Activated naive CD4-positive, alpha-beta T cell treated with anti-CD3 and anti-CD28 coated beads, Interleukin-2, amount 50 U/mL, for 72 hours (primary cell): ENCODE measurements at regions not wholly inside any gene's neighbourhood (a gene's known extent, or its start where the extent isn't known, plus 50 kb on each side); places are given as distances from the start of the nearest gene placed in this dataset.
"Not testable (repeated sequence)": the region's sequence is repeated elsewhere in the genome, so short reads cannot be mapped to it uniquely, and the experiment has no call there.

Source experiments
- ATAC-seq, 2 donors: fragments of 150-1000 bp; cut with Tn5 transposase; 2 replicates each; pipeline ENCODE4 v1.10.0; 2021; ENCODE audit warnings: mild to moderate bottlenecking in 2 of 2, moderate library complexity in 2 of 2
- DNase-seq, 2 donors: peaks; one replicate each; pipeline ENCODE4 v3.0.0; 2021 to 2022; ENCODE audit warnings: low spot score in 2 of 2
- H3K27ac Mint-ChIP-seq, 2 donors: one replicate each; pipeline ENCODE4 v1.8.0; 2022; ENCODE audit warnings: mild to moderate bottlenecking in 2 of 2, mixed read lengths in 2 of 2
- H3K36me3 Mint-ChIP-seq, 2 donors: one replicate each; pipeline ENCODE4 v1.8.0; 2022; ENCODE audit warnings: mixed read lengths in 2 of 2
- H3K9me3 Mint-ChIP-seq, 2 donors: one replicate each; pipeline ENCODE4 v1.8.0; 2022; ENCODE audit warnings: mixed read lengths in 2 of 2

GRCh38 chr7:119685906-119686305 is 587.1 kb upstream of the KCND2 start:
- Mint-ChIP-seq H3K27ac (no peak overlapping the region), H3K9me3 (peaks cover 4 to 13% of the 10 kb centered on the region in 2 donors), H3K36me3 (no peaks in the 10 kb centered on the region)
- DNase-seq (no peak), ATAC-seq (no peak)

- H3K9me3 Mint-ChIP-seq = peaks cover 2 to 5% of the 10 kb centered on the region in 2 donors
- no peak for DNase-seq
- ATAC-seq = no peak
Measured at GRCh38 chr7:119688831-119689230, 584.1 kb upstream of the KCND2 start.

DNA sequence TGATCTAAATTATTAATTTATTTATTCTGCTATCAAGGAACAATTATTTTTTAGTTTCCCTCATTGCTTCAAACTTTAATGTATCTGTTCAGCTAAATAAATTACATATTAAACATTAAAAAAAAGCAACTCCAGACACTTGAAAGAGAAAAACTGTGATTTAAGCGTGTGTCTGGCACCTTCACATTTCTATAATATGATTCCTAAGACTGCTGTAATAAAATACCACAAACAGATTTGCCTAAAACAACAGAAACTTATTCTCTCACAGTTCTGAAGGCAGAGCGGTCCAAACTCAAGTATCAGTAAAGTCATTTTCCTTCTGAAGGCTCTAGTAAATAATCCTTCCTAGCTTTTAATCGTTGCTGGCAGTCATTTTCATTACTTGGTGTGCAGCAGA is 580.4 kb upstream of the KCND2 start:
- Mint-ChIP-seq H3K9me3 (peaks cover 6 to 7% of the 10 kb centered on the region in 2 donors), H3K27ac (no peak overlapping the region), H3K36me3 (no peaks in the 10 kb centered on the region)
- DNase-seq (no peak), ATAC-seq (no peak)

More at GRCh38 chr7:119688831-119689230, 584.1 kb upstream of the KCND2 start:
- H3K27ac Mint-ChIP-seq = no peak overlapping the region
- no peaks in the 10 kb centered on the region for H3K36me3 Mint-ChIP-seq

DNA sequence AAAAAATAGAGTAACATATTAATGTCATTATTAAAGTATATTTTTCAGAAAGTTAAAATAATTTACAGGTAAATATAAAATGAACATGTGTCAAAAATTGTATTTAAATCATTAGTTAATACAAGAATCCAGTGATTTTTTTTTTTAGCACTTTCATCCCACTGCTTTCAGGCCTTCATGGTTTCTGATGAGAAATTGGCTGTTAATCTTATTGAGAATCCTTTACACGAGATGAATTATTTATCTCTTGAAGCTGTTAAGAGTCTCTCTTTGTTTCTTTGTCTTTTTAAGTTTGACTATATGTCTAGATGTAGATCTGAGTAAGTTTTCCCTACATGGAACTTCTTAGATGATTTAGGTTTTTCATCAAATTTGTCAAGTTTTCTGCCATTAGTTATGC is 578.5 kb upstream of the KCND2 start:
- Mint-ChIP-seq H3K9me3 (peaks cover 16 to 17% of the 10 kb centered on the region in 2 donors), H3K36me3 (no peaks in the 10 kb centered on the region), H3K27ac (no peak overlapping the region)
- ATAC-seq (no peak), DNase-seq (no peak)

DNA sequence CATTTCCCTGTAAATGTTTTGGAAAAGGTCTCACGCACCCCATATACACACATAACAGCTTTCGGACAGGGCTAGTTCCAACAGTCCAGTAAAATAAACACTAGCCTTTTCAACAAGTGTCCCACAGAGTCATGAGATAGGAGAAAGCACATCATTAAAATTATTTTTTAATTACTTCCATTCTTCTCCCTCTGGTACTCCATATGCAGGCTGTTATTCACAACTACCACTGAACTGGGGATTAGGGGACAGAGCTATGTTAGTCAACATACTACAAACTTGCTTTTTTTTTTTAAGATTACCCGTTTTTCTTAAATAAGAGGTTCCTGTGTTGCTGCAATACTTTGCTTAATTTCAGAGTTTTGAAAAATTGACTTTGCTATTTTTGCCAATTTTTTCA is 576.6 kb upstream of the KCND2 start:
- Mint-ChIP-seq H3K9me3 (peaks cover 16 to 17% of the 10 kb centered on the region in 2 donors), H3K36me3 (no peaks in the 10 kb centered on the region), H3K27ac (no peak overlapping the region)
- no peak for ATAC-seq
- DNase-seq = no peak

DNA sequence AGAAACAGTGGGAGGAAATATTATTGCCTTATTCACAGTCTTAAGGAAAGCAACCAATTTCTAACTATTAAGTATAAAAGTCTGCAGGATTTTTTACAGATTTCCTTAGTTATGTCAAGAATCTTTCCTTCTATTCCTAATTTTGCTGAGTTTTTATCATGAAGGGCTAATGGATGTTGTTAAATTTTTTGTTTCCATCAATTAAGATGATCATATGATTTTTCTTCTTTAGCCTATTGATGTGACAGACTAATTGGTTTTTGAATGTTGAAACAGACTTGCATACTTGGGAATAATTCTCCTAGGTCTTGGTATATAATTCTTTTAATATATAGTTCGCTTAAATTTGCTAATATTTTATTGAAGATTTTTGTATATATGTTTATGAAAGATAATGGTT is 569.1 kb upstream of the KCND2 start:
- Mint-ChIP-seq H3K36me3 (no peaks in the 10 kb centered on the region), H3K27ac (no peak overlapping the region), H3K9me3 (peaks cover 8 to 9% of the 10 kb centered on the region in 2 donors)
- no peak for ATAC-seq
- DNase-seq = no peak

GRCh38 chr7:119706608-119707007 is 566.4 kb upstream of the KCND2 start:
- Mint-ChIP-seq H3K36me3 (peaks cover 0 to 4% of the 10 kb centered on the region in 2 donors), H3K27ac (no peak overlapping the region), H3K9me3 (peaks cover 9 to 10% of the 10 kb centered on the region in 2 donors)
- ATAC-seq = no peak
- DNase-seq = no peak

DNA sequence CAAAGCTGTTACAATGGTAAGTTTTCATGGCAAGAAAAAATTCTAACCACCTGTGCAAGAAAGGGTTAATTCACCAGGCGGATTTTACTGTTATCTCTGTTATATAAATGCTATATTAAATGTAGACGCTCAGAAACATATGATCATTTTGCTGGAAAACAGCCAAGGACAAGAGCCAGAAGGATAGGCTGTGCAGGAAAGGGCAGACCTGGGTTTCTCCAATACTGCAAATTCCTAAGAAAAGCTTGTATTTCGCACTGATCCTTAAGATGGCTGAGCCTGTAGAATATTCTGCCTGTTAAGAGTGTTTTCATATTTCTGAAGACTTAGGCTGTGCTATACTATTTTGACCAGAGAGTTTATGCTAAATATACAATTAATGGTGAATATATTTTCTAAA is 564.1 kb upstream of the KCND2 start:
- Mint-ChIP-seq H3K36me3 (peaks cover 0 to 9% of the 10 kb centered on the region in 2 donors), H3K9me3 (peaks cover 22 to 26% of the 10 kb centered on the region in 2 donors), H3K27ac (no peak overlapping the region)
- DNase-seq = no peak
- no peak for ATAC-seq

- DNase-seq (no peak), ATAC-seq (no peak)
- Mint-ChIP-seq H3K27ac (no peak overlapping the region), H3K36me3 (peaks cover 0 to 9% of the 10 kb centered on the region in 2 donors), H3K9me3 (peaks cover 22% of the 10 kb centered on the region in 2 donors)
Measured at GRCh38 chr7:119711104-119711503, 561.9 kb upstream of the KCND2 start.

- H3K9me3 Mint-ChIP-seq = peaks cover 22% of the 10 kb centered on the region in 2 donors
- no peak for DNase-seq
- H3K27ac Mint-ChIP-seq = no peak overlapping the region
- ATAC-seq = no peak
- H3K36me3 Mint-ChIP-seq = peaks cover 0 to 9% of the 10 kb centered on the region in 2 donors
Measured at GRCh38 chr7:119712886-119713462, 560.0 kb upstream of the KCND2 start.

DNA sequence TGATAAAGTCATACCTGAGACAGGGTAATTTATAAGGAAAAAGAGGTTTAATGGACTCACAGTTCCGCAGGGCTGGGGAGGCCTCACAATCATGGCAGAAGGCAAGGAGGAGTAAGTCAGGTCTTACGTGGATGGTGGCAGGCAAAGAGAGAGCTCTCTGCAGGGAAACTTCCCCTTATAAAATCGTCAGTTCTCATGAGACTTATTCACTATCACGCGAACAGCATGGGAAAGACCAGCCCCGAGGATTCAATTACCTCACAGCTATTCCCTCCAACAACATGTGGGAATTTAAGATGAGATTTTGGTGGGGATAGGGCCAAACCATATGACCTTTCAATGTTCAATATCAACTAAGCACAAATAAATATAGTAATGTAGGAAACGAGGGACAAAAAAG is 559.4 kb upstream of the KCND2 start:
- Mint-ChIP-seq H3K27ac (no peak overlapping the region), H3K9me3 (peaks cover 22% of the 10 kb centered on the region in 2 donors), H3K36me3 (peaks cover 0 to 9% of the 10 kb centered on the region in 2 donors)
- no peak for DNase-seq
- ATAC-seq = no peak

GRCh38 chr7:119720541-119720940 is 552.4 kb upstream of the KCND2 start:
- no peak overlapping the region for H3K27ac Mint-ChIP-seq
- peaks cover 4% of the 10 kb centered on the region in 2 donors for H3K9me3 Mint-ChIP-seq
- H3K36me3 Mint-ChIP-seq = no peaks in the 10 kb centered on the region
- DNase-seq (no peak), ATAC-seq (no peak)

DNA sequence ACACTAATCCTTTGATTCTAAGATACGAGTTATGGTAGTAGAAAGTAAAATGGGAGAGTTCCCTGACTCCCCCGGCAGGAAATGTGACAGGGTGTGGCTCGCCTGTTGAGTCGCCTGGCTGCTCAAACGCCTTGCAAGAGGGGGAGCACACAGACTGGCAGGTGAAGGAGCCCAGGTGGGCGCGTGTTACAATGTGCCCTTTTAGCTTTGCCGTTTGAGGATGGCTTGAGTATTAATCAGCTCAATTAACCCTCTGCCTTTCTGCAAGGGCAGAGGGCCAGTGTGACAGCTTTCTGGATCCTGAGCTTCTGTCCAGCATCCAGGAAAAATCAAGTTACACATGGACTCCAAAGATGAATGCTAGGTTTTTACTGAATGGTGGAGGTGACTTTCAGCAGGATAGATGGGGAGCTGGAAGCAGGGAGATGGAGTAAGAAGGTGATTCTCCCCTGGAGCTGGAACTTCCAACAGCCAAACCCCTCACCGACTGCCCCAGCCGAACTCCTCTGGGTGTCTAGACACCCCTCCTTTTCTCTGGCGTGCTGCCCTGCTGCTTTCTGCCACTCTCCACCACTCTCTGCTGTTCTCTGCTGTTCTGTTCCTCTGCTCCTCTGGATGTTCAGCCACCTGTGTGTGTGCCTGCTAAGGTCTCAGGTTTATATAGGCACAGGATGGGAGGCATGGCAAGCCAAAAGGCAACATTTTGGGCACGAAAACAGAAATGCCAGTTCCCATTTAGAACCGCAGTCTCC is 548.8 kb upstream of the KCND2 start:
- peaks cover 4% of the 10 kb centered on the region in 2 donors for H3K9me3 Mint-ChIP-seq
- no peak for DNase-seq
- H3K27ac Mint-ChIP-seq = no peak overlapping the region
- no peaks in the 10 kb centered on the region for H3K36me3 Mint-ChIP-seq
- ATAC-seq = no peak

- no peak for ATAC-seq
- Mint-ChIP-seq H3K9me3 (peaks cover 4 to 10% of the 10 kb centered on the region in 2 donors), H3K27ac (no peak overlapping the region), H3K36me3 (no peaks in the 10 kb centered on the region)
- no peak for DNase-seq
Measured at GRCh38 chr7:119733127-119733879, 539.7 kb upstream of the KCND2 start.

GRCh38 chr7:119737390-119737789 is 535.6 kb upstream of the KCND2 start:
- no peak for ATAC-seq

DNA sequence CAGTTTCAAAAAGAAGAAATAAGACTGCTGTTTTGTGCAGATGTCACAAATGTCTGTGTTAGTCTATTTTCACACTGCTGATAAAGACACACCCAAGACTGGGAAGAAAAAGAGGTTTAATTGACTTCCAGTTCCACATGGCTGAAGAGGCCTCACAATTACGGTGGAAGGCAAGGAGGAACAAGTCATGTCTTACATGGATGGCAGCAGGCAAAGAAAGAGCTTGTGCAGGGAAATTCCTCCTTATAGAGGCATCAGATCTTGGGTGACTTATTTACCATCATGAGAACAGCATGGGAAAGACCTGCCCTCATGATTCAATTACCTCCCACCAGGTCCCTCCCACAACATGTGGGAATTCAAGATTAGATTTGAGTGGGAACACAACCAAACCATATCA is 527.7 kb upstream of the KCND2 start:
- not testable (repeated sequence) for DNase-seq, H3K9me3 Mint-ChIP-seq, H3K36me3 Mint-ChIP-seq, H3K27ac Mint-ChIP-seq, ATAC-seq

More at GRCh38 chr7:119737390-119737789, 535.6 kb upstream of the KCND2 start:
- Mint-ChIP-seq H3K9me3 (peaks cover 4 to 15% of the 10 kb centered on the region in 2 donors), H3K36me3 (no peaks in the 10 kb centered on the region), H3K27ac (no peak overlapping the region)
- DNase-seq = no peak

DNA sequence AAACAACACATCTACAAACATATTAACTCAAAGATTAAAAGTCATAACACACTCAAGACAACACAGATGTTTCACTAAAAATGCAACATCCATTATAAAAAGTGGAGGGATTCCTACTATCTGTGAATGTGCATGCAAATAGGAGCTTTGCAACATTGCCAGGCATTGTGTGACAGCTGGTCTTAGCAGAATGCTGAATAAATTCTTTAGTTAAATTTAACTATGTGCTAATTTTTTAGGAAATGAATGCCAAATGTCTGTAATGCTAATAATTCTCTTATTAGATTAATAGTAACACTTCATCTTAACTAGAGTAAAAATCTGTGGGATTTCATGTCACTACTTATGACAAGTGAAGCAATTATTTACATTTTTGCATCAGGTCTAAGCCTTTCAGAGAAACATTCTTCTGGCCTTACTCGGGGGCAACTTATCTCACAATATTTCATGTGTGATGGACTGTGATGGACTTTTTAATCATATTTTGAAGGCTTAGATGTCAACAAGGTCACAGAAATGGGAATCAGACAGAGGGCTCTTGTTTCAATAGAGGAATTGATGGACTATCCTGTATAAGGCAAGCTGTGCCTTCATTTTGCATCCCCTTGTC is 524.6 kb upstream of the KCND2 start:
- Mint-ChIP-seq H3K9me3 (peaks cover 3% of the 10 kb centered on the region in 2 donors), H3K36me3 (no peaks in the 10 kb centered on the region), H3K27ac (no peak overlapping the region)
- ATAC-seq (no peak), DNase-seq (no peak)
